PC-3 (cell line): ENCODE measurements at regions not wholly inside any gene's neighbourhood (a gene's known extent, or its start where the extent isn't known, plus 50 kb on each side); places are given as distances from the start of the nearest gene placed in this dataset.

ENCODE experiments used
- ATAC-seq: fragments of 200-7000 bp; cut with Tn5 transposase; 2 replicates; pipeline ENCODE4 v1.9.1; 2020; ENCODE audit warnings: mild to moderate bottlenecking, moderate library complexity
- BruUV-seq: library from RNA; stranded (reverse); fragments of 400-500 nt; replicated peaks from 2 replicates; lab custom pipeline; 2021; lab: Mats Ljungman, UMichigan
- CTCF ChIA-PET: fragments of 300-600 bp; sonication (Branson Sonifier 250); formaldehyde crosslinking; loops from one replicate; lab custom pipeline; 2022; ENCODE audit warnings: antibody characterized with exemption; lab: Charles Lee
- POLR2A ChIA-PET: fragments of 300-600 bp; sonication (Branson Sonifier 250); formaldehyde crosslinking; loops from one replicate; lab custom pipeline; 2022; ENCODE audit warnings: antibody characterized with exemption; ENCODE audit not compliant: unreplicated experiment; lab: Charles Lee
- DNase-seq: peaks from one replicate; pipeline ENCODE4 v3.0.0-alpha.2; 2015
- H2AFZ ChIP-seq: fragments of 300-600 bp; sonication (generic); 2 replicates; pipeline ENCODE4 v1.6.0; 2016; ENCODE audit warnings: antibody characterized with exemption, low read length
- H3F3A ChIP-seq: fragments of 300-600 bp; sonication (generic); one replicate; pipeline ENCODE4 v1.6.0; 2017; ENCODE audit warnings: antibody characterized with exemption, low read length, control low read depth, mild to moderate bottlenecking; ENCODE audit not compliant: unreplicated experiment
- H3K27ac ChIP-seq: fragments of 300-600 bp; sonication (generic); 2 replicates; pipeline ENCODE4 v1.5.1; 2016; ENCODE audit warnings: mild to moderate bottlenecking, low read length
- H3K27me3 ChIP-seq: fragments of 300-600 bp; sonication (generic); 2 replicates; pipeline ENCODE4 v1.6.1; 2016; ENCODE audit warnings: low read length, mixed read lengths
- H3K36me3 ChIP-seq: fragments of 300-600 bp; sonication (generic); 2 replicates; pipeline ENCODE4 v1.6.1; 2016; ENCODE audit warnings: low read depth, mixed run types, low read length, mixed read lengths
- H3K4me1 ChIP-seq: fragments of 300-600 bp; sonication (generic); 2 replicates; pipeline ENCODE4 v1.5.1; 2016; ENCODE audit warnings: low read length; ENCODE audit not compliant: insufficient read depth
- H3K4me2 ChIP-seq: fragments of 300-600 bp; sonication (generic); 2 replicates; pipeline ENCODE4 v1.6.0; 2016; ENCODE audit warnings: low read length
- H3K4me3 ChIP-seq: fragments of 300-600 bp; sonication (generic); 2 replicates; pipeline ENCODE4 v1.5.1; 2016; ENCODE audit warnings: mild to moderate bottlenecking, low read length, mixed read lengths
- H3K79me2 ChIP-seq: fragments of 300-600 bp; sonication (generic); 2 replicates; pipeline ENCODE4 v1.6.1; 2017; ENCODE audit warnings: low read length, mixed read lengths
- H3K9ac ChIP-seq: fragments of 300-600 bp; sonication (generic); 2 replicates; pipeline ENCODE4 v1.6.0; 2016; ENCODE audit warnings: mild to moderate bottlenecking, low read length
- H3K9me2 ChIP-seq: fragments of 300-600 bp; sonication (generic); replicated peaks from 2 replicates; pipeline ENCODE4 v1.6.1; 2016; ENCODE audit warnings: mixed run types, low read length, mixed read lengths
- H3K9me3 ChIP-seq: fragments of 300-600 bp; sonication (generic); 2 replicates; pipeline ENCODE4 v1.6.1; 2016; ENCODE audit warnings: low read length, mixed read lengths
- H4K20me1 ChIP-seq: fragments of 300-600 bp; sonication (generic); 2 replicates; pipeline ENCODE4 v1.6.1; 2016; ENCODE audit warnings: low read length, mixed read lengths
- EZH2 ChIP-seq: fragments of 300-600 bp; sonication (generic); IDR thresholded peaks from one replicate; pipeline ENCODE4 v1.6.1; 2017; ENCODE audit warnings: antibody characterized with exemption, mild to moderate bottlenecking, low read length; ENCODE audit not compliant: unreplicated experiment
- EZH2phosphoT487 ChIP-seq: fragments of 300-600 bp; sonication (generic); IDR thresholded peaks from 2 replicates; pipeline ENCODE4 v1.6.1; 2018; ENCODE audit warnings: mild to moderate bottlenecking, antibody characterized with exemption, low read length, borderline replicate concordance
- intact Hi-C: fragments of 100-400 bp; cut with micrococcal nuclease; formaldehyde crosslinking; loops from 2 replicates; pipeline ENCODE4 v1.9.0; 2023
- TF ChIP-seq, protein P1 (sequence below): fragments of 300-600 bp; sonication (generic); conservative IDR thresholded peaks from 2 replicates; pipeline ENCODE4 v1.5.1; 2017; ENCODE audit warnings: antibody characterized with exemption, low read depth, mild to moderate bottlenecking, low read length

DNA sequence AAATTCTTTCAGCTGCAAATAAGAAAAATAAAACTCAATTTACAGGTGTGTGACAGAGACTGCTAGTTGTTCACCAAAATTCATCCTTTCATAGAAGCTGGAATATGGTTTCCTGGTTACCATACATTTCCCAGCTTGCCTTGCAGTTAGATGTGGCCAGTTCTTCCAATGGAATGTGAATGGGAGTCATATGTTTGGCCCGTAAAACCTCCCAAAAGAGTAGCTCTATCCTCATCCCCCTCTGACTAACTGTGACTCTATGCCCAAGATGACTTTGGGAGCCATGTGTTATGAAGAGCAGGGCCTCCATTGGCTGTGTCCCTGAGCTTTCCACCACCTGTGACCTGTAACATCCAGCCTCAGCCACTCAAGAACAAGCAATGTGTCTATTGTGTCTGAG is 90.6 kb upstream of the NGF start:
- no peaks in the 10 kb centered on the region for H4K20me1 ChIP-seq
- intact Hi-C loops = no loop called here
- H3K4me2 ChIP-seq = peak overlapping the region; percentile 61; the same call in 1 of the 2 replicates

DNA sequence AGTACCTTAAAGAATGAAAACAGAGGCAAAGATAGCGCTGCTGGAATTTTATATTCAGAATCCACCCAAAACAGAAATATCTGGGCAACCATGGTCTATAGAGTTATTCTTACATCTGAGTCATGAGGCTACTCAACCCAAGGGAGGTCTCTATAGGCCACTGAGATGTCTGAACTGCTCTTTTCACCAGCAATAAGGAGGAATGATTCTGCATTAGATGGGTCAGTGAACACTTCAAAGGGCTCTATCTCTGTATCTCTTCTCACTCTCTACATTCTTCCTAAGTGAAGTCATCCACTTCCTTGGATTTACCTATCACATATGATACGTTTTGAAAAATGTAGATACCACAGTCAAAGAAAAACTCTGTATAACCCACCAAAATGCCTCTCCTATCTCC is 90.2 kb upstream of the NGF start:
- ChIA-PET POLR2A (interaction anchor here (0.6 kb wide), 1 partner anchor 168 kb away, joined by 11 read pairs; no protein-coding TSS in a partner anchor), CTCF (no interaction called here)
- ATAC-seq (no peak), DNase-seq (peak; percentile 34)
- H3K4me3 ChIP-seq = no peak overlapping the region
- BruUV-seq = no TSS peak
- H3K9me2 ChIP-seq = no peaks in the 10 kb centered on the region
- H3K9ac ChIP-seq = no peak overlapping the region
- H3K9me3 ChIP-seq = no peaks in the 10 kb centered on the region
- no peaks in the 10 kb centered on the region for H3K36me3 ChIP-seq
- H2AFZ ChIP-seq = no peak overlapping the region
- H3K79me2 ChIP-seq = no peaks in the 10 kb centered on the region
- H4K20me1 ChIP-seq = no peaks in the 10 kb centered on the region
- intact Hi-C loops = no loop called here
- no peaks in the 10 kb centered on the region for H3K27me3 ChIP-seq
- TF ChIP-seq, protein P1, sequence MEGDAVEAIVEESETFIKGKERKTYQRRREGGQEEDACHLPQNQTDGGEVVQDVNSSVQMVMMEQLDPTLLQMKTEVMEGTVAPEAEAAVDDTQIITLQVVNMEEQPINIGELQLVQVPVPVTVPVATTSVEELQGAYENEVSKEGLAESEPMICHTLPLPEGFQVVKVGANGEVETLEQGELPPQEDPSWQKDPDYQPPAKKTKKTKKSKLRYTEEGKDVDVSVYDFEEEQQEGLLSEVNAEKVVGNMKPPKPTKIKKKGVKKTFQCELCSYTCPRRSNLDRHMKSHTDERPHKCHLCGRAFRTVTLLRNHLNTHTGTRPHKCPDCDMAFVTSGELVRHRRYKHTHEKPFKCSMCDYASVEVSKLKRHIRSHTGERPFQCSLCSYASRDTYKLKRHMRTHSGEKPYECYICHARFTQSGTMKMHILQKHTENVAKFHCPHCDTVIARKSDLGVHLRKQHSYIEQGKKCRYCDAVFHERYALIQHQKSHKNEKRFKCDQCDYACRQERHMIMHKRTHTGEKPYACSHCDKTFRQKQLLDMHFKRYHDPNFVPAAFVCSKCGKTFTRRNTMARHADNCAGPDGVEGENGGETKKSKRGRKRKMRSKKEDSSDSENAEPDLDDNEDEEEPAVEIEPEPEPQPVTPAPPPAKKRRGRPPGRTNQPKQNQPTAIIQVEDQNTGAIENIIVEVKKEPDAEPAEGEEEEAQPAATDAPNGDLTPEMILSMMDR = no peak
- TF ChIP-seq EZH2 = no peak
- TF ChIP-seq EZH2phosphoT487 = no peak
- peaks cover 67% of the 10 kb centered on the region for H3K4me1 ChIP-seq
- no peaks in the 10 kb centered on the region for H3F3A ChIP-seq
- peak overlapping the region; percentile 92; the same call in 1 of the 2 replicates for H3K27ac ChIP-seq
- no peak overlapping the region for H3K4me2 ChIP-seq

More for the DNA sequence above, 90.6 kb upstream of the NGF start:
- Histone ChIP-seq H3K9ac (no peak overlapping the region), H3K36me3 (no peaks in the 10 kb centered on the region), H3K79me2 (no peaks in the 10 kb centered on the region), H3K9me3 (no peaks in the 10 kb centered on the region), H3K4me1 (peaks cover 64% of the 10 kb centered on the region), H3K27me3 (no peaks in the 10 kb centered on the region), H3K4me3 (no peak overlapping the region), H3K27ac (peak overlapping the region; percentile 92), H3K9me2 (no peaks in the 10 kb centered on the region), H2AFZ (no peak overlapping the region), H3F3A (no peaks in the 10 kb centered on the region)
- BruUV-seq = no TSS peak
- DNase-seq (peak; percentile 39), ATAC-seq (no peak)
- ChIA-PET POLR2A (no interaction called here), CTCF (no interaction called here)
- TF ChIP-seq, protein P1 = no peak
- TF ChIP-seq EZH2phosphoT487 = no peak
- TF ChIP-seq EZH2 = no peak

DNA sequence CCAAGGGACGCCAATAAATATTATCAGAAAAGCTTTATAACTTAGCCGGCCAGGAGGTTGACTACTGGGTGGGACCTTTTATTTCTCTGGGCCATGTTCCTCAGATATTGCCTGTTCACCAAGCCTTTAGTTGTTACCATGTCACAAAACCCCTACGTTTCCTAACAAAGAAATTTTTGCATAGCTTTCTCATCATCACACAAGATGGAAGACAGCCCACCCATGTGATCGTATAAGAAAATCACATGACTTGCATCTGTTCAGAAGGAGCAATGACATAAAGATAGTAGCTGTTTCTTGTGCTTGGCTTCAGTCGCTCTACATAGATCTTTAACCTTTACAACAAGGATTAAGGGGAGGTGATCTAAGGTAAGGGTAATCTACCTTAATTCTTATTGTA is 88.9 kb upstream of the NGF start:
- Histone ChIP-seq H3K9me3 (no peaks in the 10 kb centered on the region), H3K79me2 (no peaks in the 10 kb centered on the region), H3F3A (no peaks in the 10 kb centered on the region), H4K20me1 (no peaks in the 10 kb centered on the region), H3K27ac (peak overlapping the region; percentile 83), H3K36me3 (no peaks in the 10 kb centered on the region), H3K27me3 (no peaks in the 10 kb centered on the region), H3K4me1 (peaks cover 62% of the 10 kb centered on the region), H3K4me3 (no peak overlapping the region), H3K9me2 (0 out of 2 replicates have a peak, but pooled peaks cover 3% of the 10 kb centered on the region), H2AFZ (no peak overlapping the region), H3K4me2 (peak overlapping the region; percentile 40; the same call in 1 of the 2 replicates), H3K9ac (peak overlapping the region; percentile 40; the same call in 1 of the 2 replicates)
- ATAC-seq = no peak
- CTCF ChIA-PET = interaction anchor here (0.6 to 0.7 kb wide), 2 partner anchors 26 to 261 kb away, joined by 3 to 5 read pairs; no protein-coding TSS in a partner anchor
- POLR2A ChIA-PET = interaction anchor here (0.6 kb wide), 1 partner anchor 16 kb away, joined by 3 read pairs; no protein-coding TSS in a partner anchor
- no peak for DNase-seq
- TF ChIP-seq EZH2 = no peak
- TF ChIP-seq EZH2phosphoT487 = no peak
- TF ChIP-seq, protein P1 = no peak
- intact Hi-C loops = no loop called here
- BruUV-seq = no TSS peak
